Calu3 (cell line): ENCODE measurements at regions not wholly inside any gene's neighbourhood (a gene's known extent, or its start where the extent isn't known, plus 50 kb on each side); places are given as distances from the start of the nearest gene placed in this dataset.

Experiments
- BruUV-seq: library from RNA; stranded (reverse); fragments of 400-500 nt; replicated peaks from 2 replicates; lab custom pipeline; 2021; lab: Mats Ljungman, UMichigan
- CTCF ChIA-PET: fragments of 300-600 bp; sonication (Branson Sonifier 250); formaldehyde crosslinking; loops from one replicate; lab custom pipeline; 2022; ENCODE audit warnings: antibody characterized with exemption; lab: Charles Lee
- DNase-seq: peaks from one replicate; pipeline ENCODE4 v3.0.0; 2022
- H3K27ac Mint-ChIP-seq: one replicate; pipeline ENCODE4 v1.8.0; 2022; ENCODE audit warnings: mixed read lengths; ENCODE audit not compliant: unreplicated experiment
- H3K27me3 Mint-ChIP-seq: one replicate; pipeline ENCODE4 v1.8.0; 2022; ENCODE audit warnings: mixed read lengths; ENCODE audit not compliant: unreplicated experiment
- H3K36me3 Mint-ChIP-seq: one replicate; pipeline ENCODE4 v1.8.0; 2022; ENCODE audit warnings: mild to moderate bottlenecking, moderate library complexity, mixed read lengths; ENCODE audit not compliant: insufficient read depth, unreplicated experiment
- H3K4me1 Mint-ChIP-seq: one replicate; pipeline ENCODE4 v1.8.0; 2022; ENCODE audit warnings: mild to moderate bottlenecking, low read depth, mixed read lengths; ENCODE audit not compliant: unreplicated experiment
- H3K4me3 Mint-ChIP-seq: one replicate; pipeline ENCODE4 v1.8.0; 2022; ENCODE audit warnings: mild to moderate bottlenecking, low read depth, moderate library complexity, mixed read lengths; ENCODE audit not compliant: unreplicated experiment
- H3K9me3 Mint-ChIP-seq: one replicate; pipeline ENCODE4 v1.8.0; 2022; ENCODE audit warnings: low read depth, mixed read lengths; ENCODE audit not compliant: unreplicated experiment
- CTCF ChIP-seq: fragments of 200-600 bp; IDR thresholded peaks from one replicate; pipeline ENCODE4 v1.8.0; 2022; ENCODE audit warnings: antibody characterized with exemption; ENCODE audit not compliant: unreplicated experiment
- intact Hi-C: fragments of 100-400 bp; cut with micrococcal nuclease; formaldehyde crosslinking; loops from one replicate; pipeline ENCODE4 v1.10.0; 2022; ENCODE audit not compliant: unreplicated experiment

GRCh38 chr18:77329651-77330050 lies 80.0 kb downstream of the GALR1 start:
- H3K4me1 Mint-ChIP-seq = no peaks in the 10 kb centered on the region
- CTCF ChIA-PET = no interaction called here
- DNase-seq = no peak
- TF ChIP-seq CTCF = no peak
- no peak overlapping the region for H3K27ac Mint-ChIP-seq
- H3K27me3 Mint-ChIP-seq = peaks cover 28% of the 10 kb centered on the region
- peaks cover 12% of the 10 kb centered on the region for H3K9me3 Mint-ChIP-seq
- intact Hi-C loops = no loop called here
- H3K4me3 Mint-ChIP-seq = no peak overlapping the region
- no TSS peak for BruUV-seq
- H3K36me3 Mint-ChIP-seq = no peaks in the 10 kb centered on the region

GRCh38 chr18:77334876-77335275 lies 85.2 kb downstream of the GALR1 start:
- H3K36me3 Mint-ChIP-seq = no peaks in the 10 kb centered on the region
- no TSS peak for BruUV-seq
- no peak for DNase-seq
- TF ChIP-seq CTCF = no peak
- no peak overlapping the region for H3K27ac Mint-ChIP-seq
- peaks cover 6% of the 10 kb centered on the region for H3K9me3 Mint-ChIP-seq
- CTCF ChIA-PET = no interaction called here
- H3K4me1 Mint-ChIP-seq = no peaks in the 10 kb centered on the region
- no peak overlapping the region for H3K4me3 Mint-ChIP-seq
- intact Hi-C loops = no loop called here
- peaks cover 75% of the 10 kb centered on the region for H3K27me3 Mint-ChIP-seq

- no peak for DNase-seq
- Mint-ChIP-seq H3K4me1 (no peaks in the 10 kb centered on the region), H3K27ac (no peak overlapping the region), H3K36me3 (no peaks in the 10 kb centered on the region), H3K27me3 (peaks cover 69% of the 10 kb centered on the region), H3K4me3 (no peak overlapping the region), H3K9me3 (peaks cover 6% of the 10 kb centered on the region)
- BruUV-seq = no TSS peak
- CTCF ChIA-PET = no interaction called here
- intact Hi-C loops = no loop called here
- no peak for TF ChIP-seq CTCF
Measured at GRCh38 chr18:77337604-77338003, 88.0 kb downstream of the GALR1 start.

- no peak overlapping the region for H3K27ac Mint-ChIP-seq
- no peak overlapping the region for H3K4me3 Mint-ChIP-seq
- no peaks in the 10 kb centered on the region for H3K36me3 Mint-ChIP-seq
- BruUV-seq = no TSS peak
- H3K27me3 Mint-ChIP-seq = peaks cover 78% of the 10 kb centered on the region
- TF ChIP-seq CTCF = no peak
- CTCF ChIA-PET = no interaction called here
- no peaks in the 10 kb centered on the region for H3K4me1 Mint-ChIP-seq
- H3K9me3 Mint-ChIP-seq = peaks cover 2% of the 10 kb centered on the region
- no peak for DNase-seq
- intact Hi-C loops = no loop called here
Measured at GRCh38 chr18:77339093-77339492, 89.4 kb downstream of the GALR1 start.
